K562 (cell line): ENCODE measurements at regions not wholly inside any gene's neighbourhood (a gene's known extent, or its start where the extent isn't known, plus 50 kb on each side); places are given as distances from the start of the nearest gene placed in this dataset.

Source experiments
- ATF6 ChIP-seq: sonication (generic); formaldehyde crosslinking; IDR thresholded peaks from 2 replicates; pipeline ENCODE4 v1.4.0; 2020; ENCODE audit warnings: mild to moderate bottlenecking, missing genetic modification reagents
- BACH1 ChIP-seq: fragments of 200-800 bp; sonication (Bioruptor generic); IDR thresholded peaks from 2 replicates; pipeline ENCODE4 v1.6.1; 2016; ENCODE audit warnings: missing genetic modification characterization, missing compliant biosample characterization
- CBX2 ChIP-seq: fragments of 200-600 bp; sonication (generic); IDR thresholded peaks from one replicate; pipeline ENCODE4 v1.6.1; 2012; ENCODE audit warnings: mild to moderate bottlenecking, low read length, inconsistent platforms; ENCODE audit not compliant: insufficient read depth, poor library complexity, severe bottlenecking
- EGR1 ChIP-seq: fragments of 450-650 bp; conservative IDR thresholded peaks from 2 replicates; pipeline ENCODE4 v1.6.1; 2017; ENCODE audit warnings: mild to moderate bottlenecking
- KDM5B ChIP-seq: fragments of 200-600 bp; sonication (generic); IDR thresholded peaks from 2 replicates; pipeline ENCODE4 v1.6.1; 2012; ENCODE audit warnings: low read depth, mild to moderate bottlenecking, moderate library complexity, low read length, control low read depth, inconsistent platforms; ENCODE audit not compliant: insufficient replicate concordance
- KLF13 ChIP-seq: fragments of 450-650 bp; IDR thresholded peaks from 2 replicates; pipeline ENCODE4 v1.6.1; 2016; ENCODE audit warnings: missing genetic modification characterization, low read depth, mild to moderate bottlenecking, missing compliant biosample characterization, moderate library complexity, borderline replicate concordance
- MAFG ChIP-seq: fragments of 450-650 bp; conservative IDR thresholded peaks from 2 replicates; pipeline ENCODE4 v1.6.1; 2016; ENCODE audit warnings: missing genetic modification characterization, missing compliant biosample characterization
- MAZ ChIP-seq, 2 experiments: fragments of 450-650 bp in 1 of 2; sonication (generic) in 1 of 2; formaldehyde crosslinking; IDR thresholded peaks in 1 of 2; conservative IDR thresholded peaks in 1 of 2; 2 replicates each; pipeline versions ENCODE4 v1.4.0 to v1.5.0; 2020; ENCODE audit warnings: mild to moderate bottlenecking in 1 of 2, missing genetic modification reagents in 1 of 2
- NFIC ChIP-seq: fragments of 450-650 bp; IDR thresholded peaks from 2 replicates; pipeline ENCODE4 v1.6.1; 2017; ENCODE audit warnings: mild to moderate bottlenecking, inconsistent platforms
- NR2F6 ChIP-seq: fragments of 450-650 bp; formaldehyde crosslinking; IDR thresholded peaks from 2 replicates; pipeline ENCODE4 v1.4.0; 2020; ENCODE audit warnings: mild to moderate bottlenecking
- RNF2 ChIP-seq: sonication (generic); IDR thresholded peaks from 2 replicates; pipeline ENCODE4 v1.6.1; 2016
- SAFB2 ChIP-seq: fragments of 200-400 bp; formaldehyde crosslinking; IDR thresholded peaks from 2 replicates; pipeline ENCODE4 v1.6.1; 2018; ENCODE audit warnings: borderline replicate concordance, low read length, low read depth, moderate library complexity; ENCODE audit not compliant: severe bottlenecking
- TRIM25 ChIP-seq: fragments of 450-650 bp; IDR thresholded peaks from 2 replicates; pipeline ENCODE4 v1.7.0; 2016; ENCODE audit warnings: borderline replicate concordance
- ZKSCAN1 ChIP-seq: fragments of 150-350 bp; IDR thresholded peaks from 2 replicates; pipeline ENCODE4 v1.6.1; 2016; ENCODE audit warnings: low read depth, low read length
- ZNF507 ChIP-seq: conservative IDR thresholded peaks from 2 replicates; pipeline ENCODE4 v1.6.1; 2017; ENCODE audit warnings: missing genetic modification characterization, missing compliant biosample characterization
- ZNF717 ChIP-seq: fragments of 250-450 bp; sonication (Bioruptor Pico); IDR thresholded peaks from 2 replicates; pipeline ENCODE4 v1.5.0; 2021
- ZSCAN32 ChIP-seq: fragments of 450-650 bp; formaldehyde crosslinking; IDR thresholded peaks from 2 replicates; pipeline ENCODE4 v1.4.0; 2020; ENCODE audit warnings: mild to moderate bottlenecking, moderate library complexity
- TF ChIP-seq, protein P1 (sequence below): fragments of 250-450 bp; sonication (Bioruptor Pico); IDR thresholded peaks from 2 replicates; pipeline ENCODE4 v1.4.0; 2020
- TF ChIP-seq, protein P2 (sequence below): fragments of 250-450 bp; sonication (Bioruptor Pico); IDR thresholded peaks from 2 replicates; pipeline ENCODE4 v1.4.0; 2020; ENCODE audit warnings: mild to moderate bottlenecking, moderate library complexity

DNA sequence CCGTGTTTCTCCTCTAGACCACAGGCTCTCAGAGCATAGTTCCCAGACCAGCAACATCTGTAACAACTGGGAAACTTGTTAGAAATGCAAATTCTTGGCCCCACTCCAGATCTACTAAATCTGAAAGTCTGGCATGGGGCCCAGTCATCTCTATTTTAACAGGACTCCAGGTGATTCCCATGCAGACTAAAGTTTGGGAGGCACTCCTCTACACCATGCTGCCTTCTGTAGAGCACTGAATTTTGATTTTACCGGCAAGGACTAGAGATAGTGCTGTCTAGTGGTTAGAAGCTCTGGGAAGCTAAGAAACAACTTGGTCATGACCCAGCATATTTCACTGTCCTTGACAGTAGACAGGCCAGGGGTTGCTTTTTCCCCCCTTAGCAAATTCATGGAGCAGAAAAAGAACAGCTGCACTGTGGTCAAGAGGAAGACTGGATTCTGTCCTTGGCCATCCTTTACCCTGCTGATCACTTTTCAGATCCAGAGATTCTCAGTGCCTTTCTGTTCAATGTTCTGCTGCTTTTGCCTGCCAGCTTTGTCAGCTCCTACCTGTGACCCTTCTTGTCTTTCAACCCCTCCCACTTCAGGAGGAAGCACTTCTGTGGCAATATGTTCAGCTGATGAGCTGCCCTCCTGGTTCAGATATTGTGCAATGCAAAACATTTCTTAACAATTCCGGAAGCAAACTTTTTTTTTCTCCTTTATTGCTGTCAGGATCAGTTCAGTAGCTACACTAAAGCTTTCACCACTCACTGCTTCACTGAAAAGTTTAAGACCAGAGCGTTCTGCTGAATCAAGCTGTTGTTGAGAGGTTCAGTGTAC is 133.8 kb upstream of the NUDT4 start (continued):
- TF ChIP-seq ATF6 (CRISPR knock-in tag) (no peak), MAZ (CRISPR knock-in tag; conservative IDR thresholded peaks at IDR 0.05 in 1 of 2, IDR thresholded peaks at IDR 0.05 in 1 of 2) (peak in 1 of 2 experiments; percentile 39; a peak in 1 of 4 replicates), BACH1 (tag) (peak; percentile 62), KDM5B (no peak), KLF13 (tag) (no peak), TRIM25 (no peak), NR2F6 (CRISPR knock-in tag) (no peak), NFIC (peak; percentile 95), CBX2 (no peak), SAFB2 (no peak), ZNF717 (CRISPR knock-in tag) (no peak), ZNF507 (tag) (no peak), RNF2 (0 out of 2 replicates have a peak, but pooled peaks have one; percentile 18), ZSCAN32 (CRISPR knock-in tag) (no peak), ZKSCAN1 (no peak), MAFG (tag) (peak; percentile 75), EGR1 (no peak)
- TF ChIP-seq, protein P1, sequence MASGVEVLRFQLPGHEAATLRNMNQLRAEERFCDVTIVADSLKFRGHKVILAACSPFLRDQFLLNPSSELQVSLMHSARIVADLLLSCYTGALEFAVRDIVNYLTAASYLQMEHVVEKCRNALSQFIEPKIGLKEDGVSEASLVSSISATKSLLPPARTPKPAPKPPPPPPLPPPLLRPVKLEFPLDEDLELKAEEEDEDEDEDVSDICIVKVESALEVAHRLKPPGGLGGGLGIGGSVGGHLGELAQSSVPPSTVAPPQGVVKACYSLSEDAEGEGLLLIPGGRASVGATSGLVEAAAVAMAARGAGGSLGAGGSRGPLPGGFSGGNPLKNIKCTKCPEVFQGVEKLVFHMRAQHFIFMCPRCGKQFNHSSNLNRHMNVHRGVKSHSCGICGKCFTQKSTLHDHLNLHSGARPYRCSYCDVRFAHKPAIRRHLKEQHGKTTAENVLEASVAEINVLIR (CRISPR knock-in tag): no peak
- TF ChIP-seq, protein P2, sequence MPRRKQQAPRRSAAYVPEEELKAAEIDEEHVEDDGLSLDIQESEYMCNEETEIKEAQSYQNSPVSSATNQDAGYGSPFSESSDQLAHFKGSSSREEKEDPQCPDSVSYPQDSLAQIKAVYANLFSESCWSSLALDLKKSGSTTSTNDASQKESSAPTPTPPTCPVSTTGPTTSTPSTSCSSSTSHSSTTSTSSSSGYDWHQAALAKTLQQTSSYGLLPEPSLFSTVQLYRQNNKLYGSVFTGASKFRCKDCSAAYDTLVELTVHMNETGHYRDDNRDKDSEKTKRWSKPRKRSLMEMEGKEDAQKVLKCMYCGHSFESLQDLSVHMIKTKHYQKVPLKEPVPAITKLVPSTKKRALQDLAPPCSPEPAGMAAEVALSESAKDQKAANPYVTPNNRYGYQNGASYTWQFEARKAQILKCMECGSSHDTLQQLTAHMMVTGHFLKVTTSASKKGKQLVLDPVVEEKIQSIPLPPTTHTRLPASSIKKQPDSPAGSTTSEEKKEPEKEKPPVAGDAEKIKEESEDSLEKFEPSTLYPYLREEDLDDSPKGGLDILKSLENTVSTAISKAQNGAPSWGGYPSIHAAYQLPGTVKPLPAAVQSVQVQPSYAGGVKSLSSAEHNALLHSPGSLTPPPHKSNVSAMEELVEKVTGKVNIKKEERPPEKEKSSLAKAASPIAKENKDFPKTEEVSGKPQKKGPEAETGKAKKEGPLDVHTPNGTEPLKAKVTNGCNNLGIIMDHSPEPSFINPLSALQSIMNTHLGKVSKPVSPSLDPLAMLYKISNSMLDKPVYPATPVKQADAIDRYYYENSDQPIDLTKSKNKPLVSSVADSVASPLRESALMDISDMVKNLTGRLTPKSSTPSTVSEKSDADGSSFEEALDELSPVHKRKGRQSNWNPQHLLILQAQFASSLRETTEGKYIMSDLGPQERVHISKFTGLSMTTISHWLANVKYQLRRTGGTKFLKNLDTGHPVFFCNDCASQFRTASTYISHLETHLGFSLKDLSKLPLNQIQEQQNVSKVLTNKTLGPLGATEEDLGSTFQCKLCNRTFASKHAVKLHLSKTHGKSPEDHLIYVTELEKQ: no peak
